ENCODE measurements at regions not wholly inside any gene's neighbourhood (a gene's known extent, or its start where the extent isn't known, plus 50 kb on each side); places are given as distances from the start of the nearest gene placed in this dataset.
"Not testable (repeated sequence)": the region's sequence is repeated elsewhere in the genome, so short reads cannot be mapped to it uniquely, and the experiment has no call there.

GRCh38 chr16:65234721-65235320 lies 113.0 kb upstream of the CDH11 start:
- not testable (repeated sequence) for TF ChIP-seq CTCF (conservative IDR thresholded peaks at IDR 0.05; ENCODE audit: low read depth, low read length); EZH2 (IDR thresholded peaks at IDR 0.05; ENCODE audit: low read length, unreplicated experiment)
